ENCODE measurements at regions not wholly inside any gene's neighbourhood (a gene's known extent, or its start where the extent isn't known, plus 50 kb on each side); places are given as distances from the start of the nearest gene placed in this dataset.

DNA sequence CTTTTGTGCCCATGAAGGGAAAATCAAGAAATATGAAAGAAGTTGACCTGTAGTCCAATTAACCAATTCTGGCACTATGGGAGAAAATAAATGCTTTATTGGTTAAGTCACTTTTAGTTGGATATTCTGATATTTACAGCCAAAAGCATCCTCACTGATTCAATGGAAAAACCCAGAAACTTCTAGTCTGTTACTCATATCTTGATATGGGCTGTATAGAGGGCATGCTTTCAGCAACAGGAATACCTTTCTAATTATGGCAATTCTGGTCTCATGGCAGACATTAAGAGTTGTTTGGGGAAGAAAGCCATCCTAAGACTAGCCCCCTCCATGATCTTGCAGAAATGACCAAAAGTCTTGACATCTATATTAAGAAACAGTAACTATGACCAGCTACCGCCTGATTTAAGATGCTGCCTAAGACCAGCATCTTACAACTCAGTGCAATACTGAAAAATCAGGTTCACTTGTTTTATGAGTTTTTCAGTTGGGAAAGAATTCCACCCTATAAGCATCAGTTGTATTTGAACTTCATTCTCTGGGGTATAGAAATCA, 91.5 kb upstream of the VAV3 start:
- H4K20me1 ChIP-seq (ENCODE audit: insufficient read depth, low read length), result no peaks in the 10 kb centered on the region
- ChIA-PET CTCF (ENCODE audit: low intra/inter-chr PET ratio, low total read pairs) (no interaction called here), POLR2A (no interaction called here)
- in situ Hi-C loops (cut with HindIII; ENCODE audit: extremely low pct_ligation_motif_present, low pct_unique_long_range_greater_than_20kb) (no loop called here), intact Hi-C loops (cut with micrococcal nuclease; ENCODE audit: unreplicated experiment) (no loop called here)
- BruUV-seq (replicated peaks), result no TSS peak
- peaks cover 32% of the 10 kb centered on the region for H3K4me1 ChIP-seq (ENCODE audit: insufficient read depth, low read length)
- 77% methylated on average over 1 of the region's 1 CpG for WGBS (ENCODE audit: low lambda C conversion rate)
- no peak overlapping the region for H3K4me2 ChIP-seq (ENCODE audit: low read depth, low read length)
- H3K79me2 ChIP-seq (ENCODE audit: insufficient read depth, low read length), result no peaks in the 10 kb centered on the region
- DNase-seq (ENCODE audit: low spot score), result no peak
- no peak overlapping the region for H3K27ac ChIP-seq (ENCODE audit: extremely low read length, insufficient read depth, low read length)
- H3K4me3 ChIP-seq (replicated peaks in 1 of 3; ENCODE audit: insufficient read depth in 1 of 3, low read depth in 2 of 3, low read length in 3 of 3), result no peak overlapping the region
- H3K27me3 ChIP-seq (ENCODE audit: control insufficient read depth in 1 of 2, insufficient read depth in 2 of 2, low read length in 2 of 2), result no peaks in the 10 kb centered on the region
- TF ChIP-seq HOXA7 (CRISPR knock-in tag; IDR thresholded peaks at IDR 0.05), result no peak
- TF ChIP-seq MATR3 (CRISPR knock-in tag; IDR thresholded peaks at IDR 0.05), result no peak
- TF ChIP-seq, protein P1, sequence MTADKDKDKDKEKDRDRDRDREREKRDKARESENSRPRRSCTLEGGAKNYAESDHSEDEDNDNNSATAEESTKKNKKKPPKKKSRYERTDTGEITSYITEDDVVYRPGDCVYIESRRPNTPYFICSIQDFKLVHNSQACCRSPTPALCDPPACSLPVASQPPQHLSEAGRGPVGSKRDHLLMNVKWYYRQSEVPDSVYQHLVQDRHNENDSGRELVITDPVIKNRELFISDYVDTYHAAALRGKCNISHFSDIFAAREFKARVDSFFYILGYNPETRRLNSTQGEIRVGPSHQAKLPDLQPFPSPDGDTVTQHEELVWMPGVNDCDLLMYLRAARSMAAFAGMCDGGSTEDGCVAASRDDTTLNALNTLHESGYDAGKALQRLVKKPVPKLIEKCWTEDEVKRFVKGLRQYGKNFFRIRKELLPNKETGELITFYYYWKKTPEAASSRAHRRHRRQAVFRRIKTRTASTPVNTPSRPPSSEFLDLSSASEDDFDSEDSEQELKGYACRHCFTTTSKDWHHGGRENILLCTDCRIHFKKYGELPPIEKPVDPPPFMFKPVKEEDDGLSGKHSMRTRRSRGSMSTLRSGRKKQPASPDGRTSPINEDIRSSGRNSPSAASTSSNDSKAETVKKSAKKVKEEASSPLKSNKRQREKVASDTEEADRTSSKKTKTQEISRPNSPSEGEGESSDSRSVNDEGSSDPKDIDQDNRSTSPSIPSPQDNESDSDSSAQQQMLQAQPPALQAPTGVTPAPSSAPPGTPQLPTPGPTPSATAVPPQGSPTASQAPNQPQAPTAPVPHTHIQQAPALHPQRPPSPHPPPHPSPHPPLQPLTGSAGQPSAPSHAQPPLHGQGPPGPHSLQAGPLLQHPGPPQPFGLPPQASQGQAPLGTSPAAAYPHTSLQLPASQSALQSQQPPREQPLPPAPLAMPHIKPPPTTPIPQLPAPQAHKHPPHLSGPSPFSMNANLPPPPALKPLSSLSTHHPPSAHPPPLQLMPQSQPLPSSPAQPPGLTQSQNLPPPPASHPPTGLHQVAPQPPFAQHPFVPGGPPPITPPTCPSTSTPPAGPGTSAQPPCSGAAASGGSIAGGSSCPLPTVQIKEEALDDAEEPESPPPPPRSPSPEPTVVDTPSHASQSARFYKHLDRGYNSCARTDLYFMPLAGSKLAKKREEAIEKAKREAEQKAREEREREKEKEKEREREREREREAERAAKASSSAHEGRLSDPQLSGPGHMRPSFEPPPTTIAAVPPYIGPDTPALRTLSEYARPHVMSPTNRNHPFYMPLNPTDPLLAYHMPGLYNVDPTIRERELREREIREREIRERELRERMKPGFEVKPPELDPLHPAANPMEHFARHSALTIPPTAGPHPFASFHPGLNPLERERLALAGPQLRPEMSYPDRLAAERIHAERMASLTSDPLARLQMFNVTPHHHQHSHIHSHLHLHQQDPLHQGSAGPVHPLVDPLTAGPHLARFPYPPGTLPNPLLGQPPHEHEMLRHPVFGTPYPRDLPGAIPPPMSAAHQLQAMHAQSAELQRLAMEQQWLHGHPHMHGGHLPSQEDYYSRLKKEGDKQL (CRISPR knock-in tag; IDR thresholded peaks at IDR 0.05; ENCODE audit: low read depth), result no peak
- TF ChIP-seq, protein P2, sequence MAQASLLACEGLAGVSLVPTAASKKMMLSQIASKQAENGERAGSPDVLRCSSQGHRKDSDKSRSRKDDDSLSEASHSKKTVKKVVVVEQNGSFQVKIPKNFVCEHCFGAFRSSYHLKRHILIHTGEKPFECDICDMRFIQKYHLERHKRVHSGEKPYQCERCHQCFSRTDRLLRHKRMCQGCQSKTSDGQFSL (CRISPR knock-in tag; IDR thresholded peaks at IDR 0.05), result no peak
- no peak for TF ChIP-seq ZNF350 (CRISPR knock-in tag; IDR thresholded peaks at IDR 0.05; ENCODE audit: borderline replicate concordance, low read depth)
- no peak for TF ChIP-seq HNF4A (CRISPR knock-in tag; IDR thresholded peaks at IDR 0.05)
- no peak for TF ChIP-seq ZNF724P (CRISPR knock-in tag; IDR thresholded peaks at IDR 0.05; ENCODE audit: borderline replicate concordance)
- TF ChIP-seq KDM5A (IDR thresholded peaks at IDR 0.05; ENCODE audit: borderline replicate concordance, low read length), result no peak
- no peak overlapping the region for H2AFZ ChIP-seq (ENCODE audit: low read length)
- FAIRE-seq, result no peak
- ATAC-seq, result no peak
- H3K9ac ChIP-seq (ENCODE audit: insufficient read depth, low read depth, low read length), result no peak overlapping the region
- H3K36me3 ChIP-seq (replicated peaks in 1 of 2; ENCODE audit: control insufficient read depth in 1 of 2, insufficient read depth in 2 of 2, low read length in 2 of 2), result no peaks in the 10 kb centered on the region
- H3K9me3 ChIP-seq (ENCODE audit: low read length), result no peaks in the 10 kb centered on the region

All from HepG2 (cell line).